ENCODE measurements at regions not wholly inside any gene's neighbourhood (a gene's known extent, or its start where the extent isn't known, plus 50 kb on each side); places are given as distances from the start of the nearest gene placed in this dataset.

DNA sequence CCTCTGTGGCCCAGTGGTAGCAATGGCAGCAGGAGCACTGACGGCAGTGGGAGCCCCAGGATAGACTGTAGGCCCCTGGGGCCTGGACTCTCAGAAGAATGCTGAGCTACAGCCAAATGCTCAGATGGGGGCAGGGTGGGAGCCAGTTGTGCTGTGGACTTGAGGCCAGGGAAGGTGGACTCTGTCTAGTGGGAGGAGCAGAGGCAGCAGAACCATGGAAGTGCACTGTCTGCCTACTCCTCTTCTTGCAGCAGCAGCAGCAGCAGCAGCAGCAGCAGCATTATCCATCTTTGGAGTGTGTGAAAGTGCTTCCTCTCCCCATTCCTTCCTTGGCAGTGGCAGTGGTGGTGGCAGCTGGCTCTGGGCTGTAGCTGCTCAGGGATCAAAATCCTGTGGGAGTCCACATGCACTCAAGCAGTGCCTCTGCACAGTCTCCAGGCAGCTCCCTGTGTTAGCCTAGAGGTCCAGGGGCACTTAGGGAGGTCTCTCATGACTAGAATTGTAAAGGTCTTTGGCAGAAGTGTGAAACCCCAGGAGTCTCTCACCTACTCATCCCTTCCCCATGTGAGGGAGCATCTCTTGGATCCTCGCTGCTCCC, 917.9 kb upstream of the B3GALT2 start:
- ChIA-PET RAD21 (ENCODE audit: low non-redundant PET in 1 of 2, low total read pairs in 2 of 2, uncharacterized antibody in 2 of 2, unreplicated experiment in 2 of 2) (no interaction called here), POLR2A (no interaction called here), CTCF (no interaction called here)
- Histone ChIP-seq H3K4me2 (ENCODE audit: low read length) (no peak overlapping the region), H3K27ac (ENCODE audit: low read depth, low read length) (no peak overlapping the region), H3K27me3 (ENCODE audit: insufficient read depth, low read length) (no peaks in the 10 kb centered on the region), H2AFZ (ENCODE audit: low read depth, low read length, poor library complexity, severe bottlenecking) (no peak overlapping the region), H4K20me1 (ENCODE audit: insufficient read depth) (no peaks in the 10 kb centered on the region; the same call in 1 of the 2 replicates), H3K9me3 (ENCODE audit: control insufficient read depth in 1 of 2, insufficient read depth in 1 of 2, low read depth in 1 of 2, low read length in 2 of 2) (no peaks in the 10 kb centered on the region), H3K4me3 (replicated peaks in 1 of 2; ENCODE audit: low read depth in 1 of 2, low read length in 2 of 2) (no peak overlapping the region), H3K79me2 (ENCODE audit: insufficient read depth, low read length) (no peaks in the 10 kb centered on the region), H3K9ac (ENCODE audit: low read length) (no peak overlapping the region), H3K36me3 (ENCODE audit: control insufficient read depth in 1 of 2, insufficient read depth in 2 of 2, low read length in 2 of 2) (no peaks in the 10 kb centered on the region), H3K9me2 (ENCODE audit: insufficient read depth) (no peaks in the 10 kb centered on the region), H3K4me1 (ENCODE audit: control insufficient read depth in 1 of 2, insufficient read depth in 2 of 2, low read length in 2 of 2) (no peaks in the 10 kb centered on the region)
- DNase-seq (ENCODE audit: low read depth, low spot score) (no peak), ATAC-seq (no peak)
- no TSS peak for BruUV-seq (replicated peaks)
- TF ChIP-seq, protein P1, sequence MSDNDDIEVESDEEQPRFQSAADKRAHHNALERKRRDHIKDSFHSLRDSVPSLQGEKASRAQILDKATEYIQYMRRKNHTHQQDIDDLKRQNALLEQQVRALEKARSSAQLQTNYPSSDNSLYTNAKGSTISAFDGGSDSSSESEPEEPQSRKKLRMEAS (IDR thresholded peaks at IDR 0.05) = no peak
- TF ChIP-seq, protein P2, sequence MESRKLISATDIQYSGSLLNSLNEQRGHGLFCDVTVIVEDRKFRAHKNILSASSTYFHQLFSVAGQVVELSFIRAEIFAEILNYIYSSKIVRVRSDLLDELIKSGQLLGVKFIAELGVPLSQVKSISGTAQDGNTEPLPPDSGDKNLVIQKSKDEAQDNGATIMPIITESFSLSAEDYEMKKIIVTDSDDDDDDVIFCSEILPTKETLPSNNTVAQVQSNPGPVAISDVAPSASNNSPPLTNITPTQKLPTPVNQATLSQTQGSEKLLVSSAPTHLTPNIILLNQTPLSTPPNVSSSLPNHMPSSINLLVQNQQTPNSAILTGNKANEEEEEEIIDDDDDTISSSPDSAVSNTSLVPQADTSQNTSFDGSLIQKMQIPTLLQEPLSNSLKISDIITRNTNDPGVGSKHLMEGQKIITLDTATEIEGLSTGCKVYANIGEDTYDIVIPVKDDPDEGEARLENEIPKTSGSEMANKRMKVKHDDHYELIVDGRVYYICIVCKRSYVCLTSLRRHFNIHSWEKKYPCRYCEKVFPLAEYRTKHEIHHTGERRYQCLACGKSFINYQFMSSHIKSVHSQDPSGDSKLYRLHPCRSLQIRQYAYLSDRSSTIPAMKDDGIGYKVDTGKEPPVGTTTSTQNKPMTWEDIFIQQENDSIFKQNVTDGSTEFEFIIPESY (IDR thresholded peaks at IDR 0.05; ENCODE audit: extremely low read depth, insufficient replicate concordance, low read length) = no peak
- TF ChIP-seq EZH2 (IDR thresholded peaks at IDR 0.05) (no peak), CEBPB (IDR thresholded peaks at IDR 0.05; ENCODE audit: low read depth) (no peak), CBX3 (IDR thresholded peaks at IDR 0.05; ENCODE audit: low read depth) (no peak), FOSL1 (IDR thresholded peaks at IDR 0.05; ENCODE audit: low read depth) (no peak)
- TF ChIP-seq, protein P3, sequence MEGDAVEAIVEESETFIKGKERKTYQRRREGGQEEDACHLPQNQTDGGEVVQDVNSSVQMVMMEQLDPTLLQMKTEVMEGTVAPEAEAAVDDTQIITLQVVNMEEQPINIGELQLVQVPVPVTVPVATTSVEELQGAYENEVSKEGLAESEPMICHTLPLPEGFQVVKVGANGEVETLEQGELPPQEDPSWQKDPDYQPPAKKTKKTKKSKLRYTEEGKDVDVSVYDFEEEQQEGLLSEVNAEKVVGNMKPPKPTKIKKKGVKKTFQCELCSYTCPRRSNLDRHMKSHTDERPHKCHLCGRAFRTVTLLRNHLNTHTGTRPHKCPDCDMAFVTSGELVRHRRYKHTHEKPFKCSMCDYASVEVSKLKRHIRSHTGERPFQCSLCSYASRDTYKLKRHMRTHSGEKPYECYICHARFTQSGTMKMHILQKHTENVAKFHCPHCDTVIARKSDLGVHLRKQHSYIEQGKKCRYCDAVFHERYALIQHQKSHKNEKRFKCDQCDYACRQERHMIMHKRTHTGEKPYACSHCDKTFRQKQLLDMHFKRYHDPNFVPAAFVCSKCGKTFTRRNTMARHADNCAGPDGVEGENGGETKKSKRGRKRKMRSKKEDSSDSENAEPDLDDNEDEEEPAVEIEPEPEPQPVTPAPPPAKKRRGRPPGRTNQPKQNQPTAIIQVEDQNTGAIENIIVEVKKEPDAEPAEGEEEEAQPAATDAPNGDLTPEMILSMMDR (IDR thresholded peaks at IDR 0.05 in 2 of 3, conservative IDR thresholded peaks at IDR 0.05 in 1 of 3; ENCODE audit: borderline replicate concordance in 1 of 3, insufficient read depth in 1 of 3, low read depth in 2 of 3, low read length in 2 of 3) = no peak
- intact Hi-C loops (cut with micrococcal nuclease) = no loop called here

Measured in HCT116 (cell line).